ENCODE measurements at regions not wholly inside any gene's neighbourhood (a gene's known extent, or its start where the extent isn't known, plus 50 kb on each side); places are given as distances from the start of the nearest gene placed in this dataset.

DNA sequence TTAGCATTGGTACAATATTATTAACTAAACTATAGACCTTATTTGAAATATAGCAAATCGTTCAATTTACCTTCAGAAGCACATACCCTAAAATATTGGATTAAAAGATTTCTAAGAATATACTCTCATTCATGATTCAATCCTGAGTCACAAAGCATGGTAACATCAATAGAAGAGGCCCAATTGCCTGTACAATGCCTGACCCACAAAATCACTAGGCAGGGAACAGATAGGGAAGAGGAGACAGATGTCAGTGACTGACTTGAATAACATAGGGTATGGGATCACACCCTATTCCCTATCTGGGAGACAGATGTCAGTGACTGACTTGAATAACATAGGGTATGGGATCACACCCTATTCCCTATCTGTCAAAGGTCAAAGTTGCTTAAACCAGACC is 611.6 kb upstream of the VRK2 start:
- no peak overlapping the region for H3K23ac ChIP-seq (ENCODE audit: insufficient read length)
- WGBS, 2 experiments (ENCODE audit: extremely low coverage in 1 of 2, insufficient coverage in 1 of 2, insufficient read length in 1 of 2, insufficient replicate concordance in 2 of 2, low coverage in 1 of 2, low lambda C conversion rate in 2 of 2, missing lambda C conversion rate in 1 of 2): 77% methylated on average over 1 of the region's 1 CpG; no CpG with 5 or more reads in 1 of the 2 experiments
- no peak overlapping the region for H3K27ac ChIP-seq (ENCODE audit: low read depth, low read length)
- no peaks in the 10 kb centered on the region for H3K9me3 ChIP-seq (ENCODE audit: insufficient read depth in 2 of 2, low read depth in 1 of 2, low read length in 1 of 2)
- H3K18ac ChIP-seq (ENCODE audit: extremely low read depth, low read length): no peak overlapping the region
- H3K36me3 ChIP-seq (ENCODE audit: control insufficient read depth in 2 of 4, insufficient read depth in 4 of 4, low read length in 3 of 4): no peaks in the 10 kb centered on the region
- no peak overlapping the region for H3K4me3 ChIP-seq (ENCODE audit: extremely low read depth in 1 of 4, insufficient read depth in 2 of 4, low read depth in 3 of 4, low read length in 4 of 4)
- no peaks in the 10 kb centered on the region for H3K27me3 ChIP-seq (replicated peaks in 1 of 4; ENCODE audit: control insufficient read depth in 3 of 4, extremely low read depth in 1 of 4, insufficient read depth in 3 of 4, low read length in 3 of 4)
- DNase-seq (ENCODE audit: low read depth in 1 of 2, low spot score in 2 of 2): no peak
- no peak overlapping the region for H3K56ac ChIP-seq (replicated peaks; ENCODE audit: insufficient read length, low read depth, low read length)
- H3K4me2 ChIP-seq (ENCODE audit: insufficient read depth in 1 of 2, low read depth in 2 of 2, low read length in 2 of 2): no peak overlapping the region
- H4K5ac ChIP-seq (ENCODE audit: insufficient read length, low read depth, low read length): no peak overlapping the region
- no peak overlapping the region for H3K4ac ChIP-seq (replicated peaks; ENCODE audit: insufficient read length, low read depth, low read length)
- H3K9ac ChIP-seq (replicated peaks in 1 of 4; ENCODE audit: extremely low read depth in 1 of 4, low read depth in 3 of 4, low read length in 3 of 4): no peak overlapping the region
- H3K79me1 ChIP-seq (ENCODE audit: low read depth, low read length): no peaks in the 10 kb centered on the region
- H2AFZ ChIP-seq (ENCODE audit: low read length): no peak overlapping the region
- FAIRE-seq: no peak
- H4K20me1 ChIP-seq (replicated peaks in 1 of 2; ENCODE audit: control insufficient read depth in 1 of 2, insufficient read depth in 2 of 2, low read length in 2 of 2): no peaks in the 10 kb centered on the region
- H2BK120ac ChIP-seq (replicated peaks; ENCODE audit: low read depth, low read length): no peak overlapping the region
- H2BK5ac ChIP-seq (ENCODE audit: low read depth, low read length): no peak overlapping the region
- H4K91ac ChIP-seq (replicated peaks; ENCODE audit: insufficient read length, low read length): no peak overlapping the region
- H3K23me2 ChIP-seq (ENCODE audit: low read depth, low read length): no peaks in the 10 kb centered on the region
- H4K8ac ChIP-seq (ENCODE audit: extremely low read depth, insufficient read depth, low read length): no peak overlapping the region
- H3K4me1 ChIP-seq (replicated peaks in 1 of 4; ENCODE audit: control insufficient read depth in 3 of 4, insufficient read depth in 4 of 4, low read length in 3 of 4): no peaks in the 10 kb centered on the region
- H3K14ac ChIP-seq (ENCODE audit: insufficient read length): no peak overlapping the region
- POLR2A ChIA-PET (ENCODE audit: partially characterized antibody): no interaction called here
- H2BK15ac ChIP-seq (ENCODE audit: low read length): no peak overlapping the region
- no peaks in the 10 kb centered on the region for H3K79me2 ChIP-seq (ENCODE audit: control insufficient read depth in 1 of 2, insufficient read depth in 2 of 2, low read length in 2 of 2)
- H2AK5ac ChIP-seq (ENCODE audit: low read depth, low read length): no peak overlapping the region
- CTCF ChIA-PET (ENCODE audit: partially characterized antibody): no interaction called here
- H2BK12ac ChIP-seq (ENCODE audit: low read depth, low read length): no peak overlapping the region
- H2BK20ac ChIP-seq (ENCODE audit: low read length): no peak overlapping the region
- TF ChIP-seq CBX5 (IDR thresholded peaks at IDR 0.05; ENCODE audit: low read depth, low read length) (no peak), EGR1 (IDR thresholded peaks at IDR 0.05; ENCODE audit: borderline replicate concordance, low read depth, low read length) (no peak), HDAC2 (IDR thresholded peaks at IDR 0.05; ENCODE audit: borderline replicate concordance in 1 of 2, low read depth in 2 of 2, low read length in 2 of 2) (no peak), KDM5A (IDR thresholded peaks at IDR 0.05; ENCODE audit: low read length) (no peak), RFX5 (IDR thresholded peaks at IDR 0.05; ENCODE audit: borderline replicate concordance, low read depth, low read length) (no peak), CTCF (IDR thresholded peaks at IDR 0.05; ENCODE audit: control extremely low read depth in 1 of 3, insufficient read depth in 1 of 3, low read depth in 1 of 3, low read length in 3 of 3) (no peak), MAFK (IDR thresholded peaks at IDR 0.05; ENCODE audit: low read depth, low read length) (no peak), PHF8 (conservative IDR thresholded peaks at IDR 0.05; ENCODE audit: low read depth, low read length) (no peak), BCL11A (IDR thresholded peaks at IDR 0.05; ENCODE audit: low read depth in 2 of 2, low read length in 2 of 2) (no peak), HDAC6 (IDR thresholded peaks at IDR 0.05; ENCODE audit: low read depth, low read length) (no peak), GTF2F1 (IDR thresholded peaks at IDR 0.05; ENCODE audit: borderline replicate concordance, low read depth, low read length) (no peak), CHD2 (IDR thresholded peaks at IDR 0.05; ENCODE audit: low read length) (no peak)

Measured in H1 (cell line).